K562 (cell line): ENCODE measurements at regions not wholly inside any gene's neighbourhood (a gene's known extent, or its start where the extent isn't known, plus 50 kb on each side); places are given as distances from the start of the nearest gene placed in this dataset.

Source experiments
- ATAC-seq: fragments of 200-7000 bp; cut with Tn5 transposase; 3 replicates; pipeline ENCODE4 v1.9.1; 2020; ENCODE audit warnings: moderate library complexity
- BruUV-seq: library from RNA; stranded (reverse); fragments of 400-500 nt; replicated peaks from 2 replicates; lab custom pipeline; 2021; lab: Mats Ljungman, UMichigan
- CTCF ChIA-PET: fragments of 300-600 bp; formaldehyde crosslinking; extraction: SDS; loops from one replicate; lab custom pipeline; 2021; ENCODE audit warnings: low intra/inter-chr PET ratio; lab: Yijun Ruan, JAX
- POLR2A ChIA-PET: fragments of 300-600, 350-650 bp; sonication (Branson Sonifier 250); formaldehyde crosslinking; extraction: SDS; loops from one replicate; lab custom pipeline; 2021; ENCODE audit warnings: antibody characterized with exemption, inconsistent platforms; lab: Yijun Ruan, JAX
- DNase-seq, 4 experiments: peaks; one replicate each; pipeline versions ENCODE4 v3.0.0 to v3.0.0-alpha.2; 2011 to 2018; ENCODE audit warnings: low spot score in 3 of 4, mixed read lengths in 3 of 4; ENCODE audit errors: extremely low read depth in 1 of 4
- FAIRE-seq: peaks from 2 replicates; lab custom pipeline; 2011; peaks lifted over from hg19 to GRCh38; lab: Jason Lieb, UNC
- H2AFZ ChIP-seq: 2 replicates; pipeline ENCODE4 v1.6.0; 2011; ENCODE audit warnings: low read depth, low read length, control low read depth, inconsistent platforms
- H3K27ac ChIP-seq: fragments of 200-600 bp; 3 replicates; pipeline ENCODE4 v1.8.0; 2011; ENCODE audit warnings: low read depth, mild to moderate bottlenecking, control low read depth, inconsistent platforms, low read length, moderate library complexity, mixed read lengths; ENCODE audit errors: extremely low read depth
- H3K27me3 ChIP-seq, 2 experiments: fragments of 300-600 bp in 1 of 2; 2 replicates in 1 of 2; 3 replicates in 1 of 2; pipeline versions ENCODE4 v1.6.0 to v1.8.0; 2011; ENCODE audit warnings: inconsistent platforms in 2 of 2, low read length in 2 of 2, mild to moderate bottlenecking in 1 of 2, mixed read lengths in 1 of 2, moderate library complexity in 1 of 2; ENCODE audit not compliant: control insufficient read depth in 2 of 2, insufficient read depth in 2 of 2
- H3K36me3 ChIP-seq: fragments of 300-600 bp; 3 replicates; pipeline ENCODE4 v1.8.0; 2011; ENCODE audit warnings: mild to moderate bottlenecking, low read length, inconsistent platforms; ENCODE audit not compliant: control insufficient read depth, insufficient read depth
- H3K4me1 ChIP-seq, 2 experiments: fragments of 200-600 bp in 1 of 2; replicated peaks in 1 of 2; 2 replicates in 1 of 2; 3 replicates in 1 of 2; pipeline versions ENCODE4 v1.5.1 to v1.8.0; 2011; ENCODE audit warnings: inconsistent platforms in 2 of 2, low read length in 2 of 2, mild to moderate bottlenecking in 1 of 2, mixed read lengths in 1 of 2, moderate library complexity in 1 of 2; ENCODE audit not compliant: control insufficient read depth in 2 of 2, insufficient read depth in 2 of 2
- H3K4me2 ChIP-seq: 2 replicates; pipeline ENCODE4 v1.6.1; 2011; ENCODE audit warnings: low read length, control low read depth, inconsistent platforms, mixed read lengths; ENCODE audit not compliant: insufficient read depth
- H3K4me3 ChIP-seq: fragments of 200-600 bp; sonication (generic), shearing (Covaris generic); 2 replicates; pipeline ENCODE4 v1.5.1; 2016; ENCODE audit warnings: control low read depth, inconsistent platforms
- H3K79me2 ChIP-seq: fragments of 200-600 bp; 3 replicates; pipeline ENCODE4 v1.8.0; 2011; ENCODE audit warnings: low read length, inconsistent platforms; ENCODE audit not compliant: control insufficient read depth, insufficient read depth
- H3K9ac ChIP-seq, 2 experiments: 2 replicates each; pipeline versions ENCODE4 v1.6.0 to v1.6.1; 2011; ENCODE audit warnings: low read depth in 2 of 2, low read length in 2 of 2, control low read depth in 1 of 2, inconsistent platforms in 1 of 2, mild to moderate bottlenecking in 1 of 2, mixed read lengths in 1 of 2; ENCODE audit not compliant: insufficient read depth in 1 of 2
- H3K9me1 ChIP-seq: one replicate; pipeline ENCODE4 v1.6.0; 2011; ENCODE audit warnings: inconsistent platforms, mild to moderate bottlenecking, low read length, moderate library complexity; ENCODE audit not compliant: control insufficient read depth, insufficient read depth
- H3K9me3 ChIP-seq: replicated peaks from 2 replicates; pipeline ENCODE4 v1.5.1; 2011; ENCODE audit warnings: low read depth, low read length, inconsistent platforms; ENCODE audit not compliant: control insufficient read depth, insufficient read depth
- H4K20me1 ChIP-seq: replicated peaks from 2 replicates; pipeline ENCODE4 v1.6.1; 2011; ENCODE audit warnings: low read length, inconsistent platforms, mixed read lengths; ENCODE audit not compliant: control insufficient read depth, insufficient read depth
- BRCA1 ChIP-seq, 2 experiments: fragments of 450-650 bp in 1 of 2; sonication (generic) in 1 of 2; formaldehyde crosslinking in 1 of 2; IDR thresholded peaks; 2 replicates each; pipeline versions ENCODE4 v1.5.0 to v1.6.1; 2017 to 2020; ENCODE audit warnings: mild to moderate bottlenecking in 1 of 2, missing genetic modification reagents in 1 of 2
- TSC22D4 ChIP-seq: fragments of 450-650 bp; IDR thresholded peaks from 2 replicates; pipeline ENCODE4 v1.6.1; 2016; ENCODE audit warnings: missing genetic modification characterization, missing biosample characterization, control low read depth
- ZBTB43 ChIP-seq: sonication (generic); formaldehyde crosslinking; IDR thresholded peaks from 2 replicates; pipeline ENCODE4 v1.8.0; 2023; ENCODE audit warnings: mild to moderate bottlenecking, missing genetic modification reagents
- ZBTB9 ChIP-seq: fragments of 450-650 bp; formaldehyde crosslinking; IDR thresholded peaks from 2 replicates; pipeline ENCODE4 v1.4.0; 2020; ENCODE audit warnings: mild to moderate bottlenecking, moderate library complexity
- ZNF134 ChIP-seq: fragments of 250-450 bp; sonication (Bioruptor Pico); conservative IDR thresholded peaks from 2 replicates; pipeline ENCODE4 v1.4.0; 2020
- ZNF512 ChIP-seq: IDR thresholded peaks from 2 replicates; pipeline ENCODE4 v1.6.1; 2016; ENCODE audit warnings: missing genetic modification characterization, missing compliant biosample characterization
- WGBS: fragments of 100-300 bp; shearing (Covaris generic); methylation state at CpG from one replicate; pipeline ENCODE4 v1.1.6; 2016; ENCODE audit warnings: low coverage, mixed read lengths; ENCODE audit not compliant: insufficient coverage; ENCODE audit errors: missing lambda C conversion rate; 5-methylcytosine and 5-hydroxymethylcytosine counted together
- in situ Hi-C: fragments of 300-500 bp; cut with MboI; formaldehyde crosslinking; loops from 4 replicates; pipeline ENCODE4 v1.15.0; 2018; ENCODE audit warnings: inconsistent platforms, mixed read lengths
- intact Hi-C: fragments of 100-400 bp; cut with micrococcal nuclease; formaldehyde crosslinking; loops from 2 replicates; pipeline ENCODE4 v1.14.2; 2022

GRCh38 chrX:9182041-9182440 is 148.1 kb upstream of the FAM9B start:
- no TSS peak for BruUV-seq
- no peak overlapping the region for H2AFZ ChIP-seq
- H3K4me1 ChIP-seq, result no peaks in the 10 kb centered on the region
- no peaks in the 10 kb centered on the region for H4K20me1 ChIP-seq
- FAIRE-seq, result no peak
- WGBS, result 0% methylated on average over 3 of the region's 3 CpGs
- no peak for ATAC-seq
- H3K27me3 ChIP-seq, result peaks cover 0 to 3% of the 10 kb centered on the region in 2 experiments; a peak in 2 of 5 replicates
- ChIA-PET CTCF (no interaction called here), POLR2A (no interaction called here)
- H3K4me3 ChIP-seq, result no peak overlapping the region
- DNase-seq, result no peak
- no peaks in the 10 kb centered on the region for H3K79me2 ChIP-seq
- H3K4me2 ChIP-seq, result no peak overlapping the region
- H3K27ac ChIP-seq, result no peak overlapping the region
- H3K9me1 ChIP-seq, result no peaks in the 10 kb centered on the region
- in situ Hi-C loops, result no loop called here
- H3K9me3 ChIP-seq, result no peaks in the 10 kb centered on the region
- no peak overlapping the region for H3K9ac ChIP-seq
- H3K36me3 ChIP-seq, result no peaks in the 10 kb centered on the region
- intact Hi-C loops, result no loop called here
- TF ChIP-seq TSC22D4 (tag) (no peak), BRCA1 (IDR thresholded peaks at IDR 0.05) (no peak), BRCA1 (CRISPR knock-in tag; IDR thresholded peaks at IDR 0.05) (no peak), ZNF512 (tag) (no peak), ZBTB43 (CRISPR knock-in tag) (no peak), ZBTB9 (CRISPR knock-in tag) (no peak), ZNF134 (CRISPR knock-in tag) (no peak)
